SK-N-MC (cell line): ENCODE measurements at regions not wholly inside any gene's neighbourhood (a gene's known extent, or its start where the extent isn't known, plus 50 kb on each side); places are given as distances from the start of the nearest gene placed in this dataset.

Experiments used
- DNase-seq: peaks from one replicate; pipeline ENCODE4 v3.0.0-alpha.2; 2011; ENCODE audit warnings: low read depth, low spot score
- H3K27ac ChIP-seq: fragments of 200-600 bp; sonication (generic); 2 replicates; pipeline ENCODE4 v1.5.1; 2016; ENCODE audit warnings: mixed run types
- H3K36me3 ChIP-seq: fragments of 200-600 bp; sonication (generic); 2 replicates; pipeline ENCODE4 v1.6.1; 2017; ENCODE audit warnings: antibody characterized with exemption, low read length, mixed read lengths; ENCODE audit not compliant: insufficient read depth
- H3K4me3 ChIP-seq: fragments of 200-600 bp; sonication (generic); 2 replicates; pipeline ENCODE4 v1.5.1; 2016
- H3K9ac ChIP-seq: fragments of 200-600 bp; sonication (generic); 2 replicates; pipeline ENCODE4 v1.8.0; 2017; ENCODE audit warnings: mixed run types, mixed read lengths; ENCODE audit not compliant: insufficient read length
- H3K9me3 ChIP-seq: fragments of 200-600 bp; sonication (generic); 2 replicates; pipeline ENCODE4 v1.6.1; 2017; ENCODE audit warnings: low read depth, mild to moderate bottlenecking, antibody characterized with exemption, low read length, moderate library complexity, mixed read lengths
- EZH2 ChIP-seq: fragments of 200-600 bp; sonication (generic); IDR thresholded peaks from one replicate; pipeline ENCODE4 v1.6.1; 2017; ENCODE audit warnings: antibody characterized with exemption
- FOXP2 ChIP-seq: optimal IDR thresholded peaks from 2 replicates; pipeline ENCODE3; 2011; ENCODE audit warnings: mild to moderate bottlenecking, moderate library complexity; ENCODE audit not compliant: insufficient read depth; ENCODE audit errors: extremely low read length, control extremely low read depth
- POLR2AphosphoS5 ChIP-seq: IDR thresholded peaks from 2 replicates; pipeline ENCODE4 v1.6.1; 2012; ENCODE audit warnings: mild to moderate bottlenecking, low read depth, low read length, borderline replicate concordance

DNA sequence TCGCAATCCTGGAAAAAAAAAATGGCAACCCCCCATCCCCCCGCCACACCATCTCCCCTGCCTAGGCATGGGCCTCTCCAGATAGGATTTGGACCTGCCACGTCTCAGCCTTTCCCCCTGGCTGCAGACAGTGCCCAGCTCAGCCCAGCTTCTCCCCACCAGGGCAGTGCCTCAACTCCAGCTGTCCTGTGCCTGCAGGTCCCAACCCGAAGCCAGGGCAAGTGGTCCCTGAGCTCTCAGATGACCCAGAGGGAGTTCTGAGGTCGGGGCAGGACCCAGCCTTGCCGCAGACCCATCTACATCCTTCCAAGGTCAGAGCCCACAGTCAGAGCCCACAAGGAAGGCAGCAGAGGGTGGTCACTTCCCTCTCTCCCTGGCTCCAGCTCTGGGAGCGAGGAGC, 86.7 kb upstream of the POU3F1 start:
- Histone ChIP-seq H3K36me3 (no peaks in the 10 kb centered on the region), H3K27ac (no peak overlapping the region), H3K9me3 (no peaks in the 10 kb centered on the region), H3K9ac (no peak overlapping the region), H3K4me3 (no peak overlapping the region)
- DNase-seq = no peak
- TF ChIP-seq POLR2AphosphoS5 = no peak
- TF ChIP-seq EZH2 = no peak
- no peak for TF ChIP-seq FOXP2

GRCh38 chr1:38132681-38133080, 86.1 kb upstream of the POU3F1 start:
- no peaks in the 10 kb centered on the region for H3K9me3 ChIP-seq
- TF ChIP-seq FOXP2 = no peak
- TF ChIP-seq POLR2AphosphoS5 = no peak
- no peak for TF ChIP-seq EZH2
- no peaks in the 10 kb centered on the region for H3K36me3 ChIP-seq
- no peak for DNase-seq
- no peak overlapping the region for H3K4me3 ChIP-seq
- no peak overlapping the region for H3K9ac ChIP-seq
- H3K27ac ChIP-seq = no peak overlapping the region

- Histone ChIP-seq H3K27ac (no peak overlapping the region), H3K9ac (no peak overlapping the region), H3K36me3 (no peaks in the 10 kb centered on the region), H3K9me3 (no peaks in the 10 kb centered on the region), H3K4me3 (no peak overlapping the region)
- TF ChIP-seq POLR2AphosphoS5 (no peak), FOXP2 (no peak), EZH2 (no peak)
- no peak for DNase-seq
Observed at GRCh38 chr1:38131024-38131585, 84.5 kb upstream of the POU3F1 start.

DNA sequence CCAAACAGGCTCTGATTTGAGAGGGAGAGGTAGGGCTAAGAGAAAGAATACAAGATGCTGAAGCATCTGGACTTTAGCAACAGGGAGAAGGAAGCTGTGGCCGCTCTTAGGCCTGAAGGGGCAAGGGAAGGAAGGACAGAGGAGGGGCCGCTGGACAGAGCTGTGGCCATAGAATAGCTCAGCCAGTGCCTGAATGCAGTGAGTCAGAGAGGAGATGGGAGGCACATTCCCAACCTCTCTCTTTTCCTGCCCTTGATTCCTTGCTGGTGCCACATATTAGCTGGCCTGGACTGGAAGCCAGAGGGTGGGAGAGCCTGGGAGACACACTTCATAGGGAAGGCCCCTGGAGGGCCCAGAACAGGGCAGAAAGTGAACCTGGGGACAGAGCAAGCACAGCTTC, 83.4 kb upstream of the POU3F1 start:
- no peaks in the 10 kb centered on the region for H3K9me3 ChIP-seq
- H3K9ac ChIP-seq = no peak overlapping the region
- H3K36me3 ChIP-seq = no peaks in the 10 kb centered on the region
- H3K27ac ChIP-seq = no peak overlapping the region
- H3K4me3 ChIP-seq = no peak overlapping the region
- no peak for DNase-seq
- no peak for TF ChIP-seq FOXP2
- no peak for TF ChIP-seq POLR2AphosphoS5
- no peak for TF ChIP-seq EZH2

- no peak for TF ChIP-seq POLR2AphosphoS5
- no peak for TF ChIP-seq EZH2
- TF ChIP-seq FOXP2 = no peak
- no peak for DNase-seq
- Histone ChIP-seq H3K4me3 (no peak overlapping the region), H3K9ac (no peak overlapping the region), H3K36me3 (no peaks in the 10 kb centered on the region), H3K9me3 (no peaks in the 10 kb centered on the region), H3K27ac (no peak overlapping the region)
Observed at GRCh38 chr1:38129473-38129872, 82.9 kb upstream of the POU3F1 start.

GRCh38 chr1:38128926-38129453, 82.4 kb upstream of the POU3F1 start:
- DNase-seq = no peak
- Histone ChIP-seq H3K4me3 (no peak overlapping the region), H3K36me3 (no peaks in the 10 kb centered on the region), H3K27ac (no peak overlapping the region), H3K9ac (no peak overlapping the region), H3K9me3 (no peaks in the 10 kb centered on the region)
- TF ChIP-seq EZH2 = no peak
- TF ChIP-seq FOXP2 = no peak
- TF ChIP-seq POLR2AphosphoS5 = no peak

GRCh38 chr1:38128511-38128910, 81.9 kb upstream of the POU3F1 start:
- DNase-seq = no peak
- TF ChIP-seq POLR2AphosphoS5 (no peak), FOXP2 (no peak), EZH2 (no peak)
- H3K36me3 ChIP-seq = no peaks in the 10 kb centered on the region
- no peaks in the 10 kb centered on the region for H3K9me3 ChIP-seq
- H3K27ac ChIP-seq = no peak overlapping the region
- H3K4me3 ChIP-seq = no peak overlapping the region
- H3K9ac ChIP-seq = no peak overlapping the region

DNA sequence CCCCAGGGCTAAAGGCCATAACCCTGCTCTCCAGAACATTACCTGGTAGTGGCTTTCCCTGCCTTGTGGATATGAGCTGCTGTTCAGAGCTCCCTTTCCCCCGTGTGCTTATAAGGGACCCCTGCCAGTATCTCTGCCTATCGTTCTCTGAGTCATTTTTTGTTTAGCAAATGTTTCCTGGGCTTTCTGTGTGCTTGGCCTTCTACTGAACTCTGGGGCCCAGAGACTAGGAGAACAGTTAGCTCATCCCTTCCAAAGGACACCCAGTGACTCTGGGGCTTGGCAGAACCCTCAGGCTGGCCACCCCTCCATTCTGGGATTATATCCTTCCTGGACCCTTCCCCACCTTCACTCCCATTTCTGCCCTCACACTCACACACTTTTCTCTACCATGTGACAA, 80.8 kb upstream of the POU3F1 start:
- Histone ChIP-seq H3K4me3 (no peak overlapping the region), H3K9ac (no peak overlapping the region), H3K9me3 (no peaks in the 10 kb centered on the region), H3K36me3 (no peaks in the 10 kb centered on the region), H3K27ac (no peak overlapping the region)
- no peak for TF ChIP-seq POLR2AphosphoS5
- no peak for DNase-seq

DNA sequence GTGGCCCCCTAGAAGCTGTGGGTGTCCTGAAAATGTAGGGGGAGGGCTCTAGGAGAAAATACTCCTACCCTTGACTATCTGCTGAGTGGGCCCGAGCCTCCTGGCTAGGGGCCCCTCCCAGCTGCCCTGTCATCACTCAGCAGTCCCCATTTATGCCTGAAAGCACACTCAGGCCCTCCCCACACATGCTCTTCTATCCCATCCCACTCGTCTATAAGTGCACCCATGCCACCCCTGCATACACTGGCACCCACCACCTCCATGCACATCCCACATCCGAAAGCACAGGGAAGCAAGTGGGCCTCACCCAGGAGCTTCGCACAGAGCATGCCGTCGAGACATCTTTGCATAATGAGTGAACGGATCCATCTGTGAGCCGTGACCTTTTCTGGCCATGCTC, 80.4 kb upstream of the POU3F1 start:
- DNase-seq = no peak
- H3K4me3 ChIP-seq = no peak overlapping the region
- TF ChIP-seq FOXP2 = no peak
- no peak for TF ChIP-seq EZH2
- TF ChIP-seq POLR2AphosphoS5 = no peak

DNA sequence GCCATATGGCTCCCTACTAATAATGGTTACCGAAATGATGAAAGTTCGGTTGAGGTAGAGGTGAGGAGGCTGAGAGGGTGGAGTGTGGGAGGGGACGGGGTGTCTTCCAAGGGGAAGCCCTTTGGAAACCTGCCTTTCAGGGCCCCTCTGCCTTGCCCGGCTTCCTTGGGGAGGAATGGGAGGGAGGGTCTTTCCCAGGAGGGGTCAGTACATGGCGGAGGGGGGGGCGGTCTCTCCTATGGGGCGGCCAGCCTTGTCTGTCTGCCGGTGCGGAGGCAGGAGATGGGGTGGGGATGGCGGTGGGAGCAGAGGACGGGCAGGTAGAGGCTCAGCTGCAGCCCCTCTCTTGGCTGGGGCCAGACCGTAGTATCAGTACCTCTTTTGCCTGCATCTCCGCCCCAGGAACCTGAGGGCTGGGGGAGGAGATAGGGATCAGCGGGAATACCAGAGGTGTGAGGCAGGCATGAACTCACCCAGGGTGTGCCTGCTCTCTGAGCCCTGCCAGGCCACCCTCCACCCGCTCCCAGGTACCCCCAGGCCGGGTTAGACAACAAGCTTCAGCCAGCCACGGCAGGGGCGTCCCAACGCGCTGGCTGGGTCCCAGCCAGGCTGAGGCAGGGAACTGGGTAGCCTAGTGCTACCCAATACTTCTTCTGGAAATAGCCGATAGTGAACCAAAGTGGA, 79.4 kb upstream of the POU3F1 start:
- no peaks in the 10 kb centered on the region for H3K36me3 ChIP-seq
- no peak for DNase-seq
- no peaks in the 10 kb centered on the region for H3K9me3 ChIP-seq
- H3K4me3 ChIP-seq = no peak overlapping the region
- TF ChIP-seq POLR2AphosphoS5 (no peak), FOXP2 (no peak), EZH2 (no peak)
- H3K9ac ChIP-seq = no peak overlapping the region
- H3K27ac ChIP-seq = no peak overlapping the region

More for the DNA sequence above, 80.4 kb upstream of the POU3F1 start:
- Histone ChIP-seq H3K27ac (no peak overlapping the region), H3K9ac (no peak overlapping the region), H3K9me3 (no peaks in the 10 kb centered on the region), H3K36me3 (no peaks in the 10 kb centered on the region)
